SU-DHL-6 (cell line): ENCODE measurements at regions not wholly inside any gene's neighbourhood (a gene's known extent, or its start where the extent isn't known, plus 50 kb on each side); places are given as distances from the start of the nearest gene placed in this dataset.

ENCODE experiments used
- H2AFZ ChIP-seq: fragments of 200-600 bp; sonication (generic); 2 replicates; pipeline ENCODE4 v1.6.1; 2014; ENCODE audit warnings: low read depth, mild to moderate bottlenecking, moderate library complexity, mixed read lengths, antibody characterized with exemption, low read length; ENCODE audit not compliant: severe bottlenecking
- H3F3A ChIP-seq: fragments of 200-600 bp; shearing (Covaris generic); 2 replicates; pipeline ENCODE4 v1.6.0; 2016; ENCODE audit warnings: antibody characterized with exemption, mild to moderate bottlenecking; ENCODE audit not compliant: insufficient read depth
- H3K27ac ChIP-seq: fragments of 200-600 bp; sonication (generic); 2 replicates; pipeline ENCODE4 v1.5.1; 2016; ENCODE audit warnings: low read depth, mild to moderate bottlenecking, low read length, moderate library complexity, mixed read lengths
- H3K27me3 ChIP-seq: fragments of 200-600 bp; sonication (generic), shearing (Covaris generic); 2 replicates; pipeline ENCODE4 v1.6.0; 2014; ENCODE audit warnings: mild to moderate bottlenecking, low read length
- H3K36me3 ChIP-seq: fragments of 200-600 bp; sonication (generic); 2 replicates; pipeline ENCODE4 v1.6.1; 2014; ENCODE audit warnings: mild to moderate bottlenecking, low read length, mixed read lengths
- H3K4me2 ChIP-seq: fragments of 300-600, 200-600 bp; shearing (Covaris generic), sonication (generic); 2 replicates; pipeline ENCODE4 v1.6.0; 2014; ENCODE audit warnings: low read length, low read depth, mild to moderate bottlenecking; ENCODE audit not compliant: poor library complexity, severe bottlenecking
- H3K4me3 ChIP-seq: fragments of 200-600 bp; sonication (generic); 2 replicates; pipeline ENCODE4 v1.5.1; 2014; ENCODE audit warnings: antibody characterized with exemption, low read length, mild to moderate bottlenecking, mixed read lengths; ENCODE audit not compliant: insufficient read depth, poor library complexity, severe bottlenecking
- H3K79me2 ChIP-seq: fragments of 200-600 bp; sonication (generic); 2 replicates; pipeline ENCODE4 v1.6.1; 2014; ENCODE audit warnings: mild to moderate bottlenecking, low read length, moderate library complexity; ENCODE audit not compliant: insufficient read depth
- H3K9ac ChIP-seq: fragments of 200-600 bp; sonication (generic); 2 replicates; pipeline ENCODE4 v1.7.0; 2014; ENCODE audit warnings: mild to moderate bottlenecking, low read length
- H3K9me2 ChIP-seq: fragments of 200-600 bp; sonication (generic); replicated peaks from 2 replicates; pipeline ENCODE4 v1.6.1; 2014; ENCODE audit warnings: low read length; ENCODE audit not compliant: insufficient read depth
- H3K9me3 ChIP-seq: fragments of 200-600 bp; sonication (generic); 2 replicates; pipeline ENCODE4 v1.6.1; 2014; ENCODE audit warnings: low read length, mixed read lengths; ENCODE audit not compliant: insufficient read depth
- H4K20me1 ChIP-seq: fragments of 200-600 bp; sonication (generic); 2 replicates; pipeline ENCODE4 v1.6.1; 2014; ENCODE audit warnings: low read depth, mild to moderate bottlenecking, antibody characterized with exemption, low read length, moderate library complexity, mixed read lengths
- EZH2phosphoT487 ChIP-seq: fragments of 200-600 bp; sonication (generic), shearing (Covaris generic); conservative IDR thresholded peaks from 2 replicates; pipeline ENCODE4 v1.6.1; 2018; ENCODE audit warnings: mild to moderate bottlenecking, antibody characterized with exemption, low read length, moderate library complexity, mixed read lengths
- TF ChIP-seq, protein P1 (sequence below): fragments of 200-600 bp; sonication (generic); IDR thresholded peaks from one replicate; pipeline ENCODE4 v1.5.1; 2017; ENCODE audit warnings: antibody characterized with exemption, mild to moderate bottlenecking, low read length, moderate library complexity; ENCODE audit not compliant: insufficient read depth, poor library complexity, severe bottlenecking

DNA sequence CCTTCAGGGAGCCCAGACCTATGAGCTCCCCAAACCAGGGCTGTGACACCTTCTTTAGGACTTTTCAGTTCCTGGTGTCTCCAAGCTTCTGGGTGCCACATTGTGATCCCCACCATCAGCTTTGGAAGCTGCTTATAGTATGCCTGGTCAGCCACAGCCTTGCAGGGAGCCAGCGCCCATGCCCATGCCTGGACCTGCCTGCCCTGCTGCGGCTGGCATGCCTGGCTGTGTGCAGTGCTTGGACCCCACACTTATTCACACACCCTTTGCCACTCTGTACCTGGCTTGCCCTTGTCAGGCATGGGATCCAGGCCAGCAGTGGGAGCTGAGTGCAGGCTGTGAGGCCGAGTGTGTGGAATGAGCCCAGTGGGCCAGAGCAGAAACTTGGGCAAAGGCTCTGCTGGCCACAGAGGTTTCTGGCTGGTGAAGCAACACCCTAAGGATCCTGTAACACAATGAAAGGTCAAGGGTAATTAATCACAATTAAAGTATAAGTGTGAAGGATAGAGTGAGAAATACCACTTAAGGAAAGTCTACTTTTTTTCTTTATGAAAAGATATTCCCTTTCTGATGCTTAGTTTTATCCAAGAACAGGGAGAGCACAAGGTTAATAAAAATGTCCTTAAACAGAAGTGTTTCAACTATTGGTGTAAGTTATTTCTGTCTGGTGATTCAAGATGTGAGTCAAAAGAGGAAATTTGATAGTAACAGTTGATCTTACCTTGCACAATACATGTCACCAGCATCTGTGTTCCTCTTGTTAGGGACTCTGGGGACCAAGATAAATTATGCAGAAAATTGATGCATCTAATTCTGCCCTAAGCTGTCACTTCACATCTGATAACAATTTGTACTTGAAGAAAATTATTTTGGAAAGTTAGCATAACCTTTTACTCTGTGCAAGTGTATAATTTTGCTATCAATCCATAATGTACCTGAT is 161.8 kb downstream of the FAM47A start:
- Histone ChIP-seq H2AFZ (no peak overlapping the region), H3K9ac (no peak overlapping the region), H3K27me3 (no peaks in the 10 kb centered on the region), H3F3A (no peaks in the 10 kb centered on the region), H3K9me2 (no peaks in the 10 kb centered on the region), H3K4me3 (no peak overlapping the region), H3K79me2 (no peaks in the 10 kb centered on the region), H3K27ac (no peak overlapping the region), H3K4me2 (no peak overlapping the region), H3K36me3 (no peaks in the 10 kb centered on the region), H4K20me1 (no peaks in the 10 kb centered on the region), H3K9me3 (no peaks in the 10 kb centered on the region)
- TF ChIP-seq, protein P1, sequence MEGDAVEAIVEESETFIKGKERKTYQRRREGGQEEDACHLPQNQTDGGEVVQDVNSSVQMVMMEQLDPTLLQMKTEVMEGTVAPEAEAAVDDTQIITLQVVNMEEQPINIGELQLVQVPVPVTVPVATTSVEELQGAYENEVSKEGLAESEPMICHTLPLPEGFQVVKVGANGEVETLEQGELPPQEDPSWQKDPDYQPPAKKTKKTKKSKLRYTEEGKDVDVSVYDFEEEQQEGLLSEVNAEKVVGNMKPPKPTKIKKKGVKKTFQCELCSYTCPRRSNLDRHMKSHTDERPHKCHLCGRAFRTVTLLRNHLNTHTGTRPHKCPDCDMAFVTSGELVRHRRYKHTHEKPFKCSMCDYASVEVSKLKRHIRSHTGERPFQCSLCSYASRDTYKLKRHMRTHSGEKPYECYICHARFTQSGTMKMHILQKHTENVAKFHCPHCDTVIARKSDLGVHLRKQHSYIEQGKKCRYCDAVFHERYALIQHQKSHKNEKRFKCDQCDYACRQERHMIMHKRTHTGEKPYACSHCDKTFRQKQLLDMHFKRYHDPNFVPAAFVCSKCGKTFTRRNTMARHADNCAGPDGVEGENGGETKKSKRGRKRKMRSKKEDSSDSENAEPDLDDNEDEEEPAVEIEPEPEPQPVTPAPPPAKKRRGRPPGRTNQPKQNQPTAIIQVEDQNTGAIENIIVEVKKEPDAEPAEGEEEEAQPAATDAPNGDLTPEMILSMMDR = no peak
- TF ChIP-seq EZH2phosphoT487 = no peak

DNA sequence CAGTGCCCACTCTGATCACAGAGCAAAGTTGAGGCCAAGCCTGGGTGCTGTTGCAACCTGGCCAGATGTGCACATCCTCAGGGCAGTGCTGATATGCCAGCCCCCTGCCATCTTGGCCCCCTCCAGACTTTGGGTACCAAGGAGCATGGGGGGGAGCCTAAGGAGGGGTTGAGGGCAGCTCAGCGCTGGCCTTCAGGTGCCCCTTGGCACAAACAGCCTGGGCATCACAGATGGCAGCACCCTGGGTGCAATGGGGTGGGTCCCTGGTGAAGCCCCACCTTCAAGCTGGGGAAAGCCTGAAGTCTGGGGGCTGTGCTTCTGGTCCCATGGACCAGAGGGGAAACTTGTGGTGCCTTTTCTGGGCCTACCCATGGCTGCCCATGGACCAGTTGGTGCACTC is 163.0 kb downstream of the FAM47A start:
- H3K9ac ChIP-seq = no peak overlapping the region
- H3K27me3 ChIP-seq = no peaks in the 10 kb centered on the region
- no peaks in the 10 kb centered on the region for H3K9me3 ChIP-seq
- no peaks in the 10 kb centered on the region for H3K36me3 ChIP-seq
- no peaks in the 10 kb centered on the region for H3K79me2 ChIP-seq
- no peaks in the 10 kb centered on the region for H3K9me2 ChIP-seq
- H2AFZ ChIP-seq = no peak overlapping the region
- no peaks in the 10 kb centered on the region for H3F3A ChIP-seq
- TF ChIP-seq EZH2phosphoT487 = no peak
- TF ChIP-seq, protein P1 = no peak
- no peak overlapping the region for H3K27ac ChIP-seq
- no peak overlapping the region for H3K4me3 ChIP-seq
- no peak overlapping the region for H3K4me2 ChIP-seq
- H4K20me1 ChIP-seq = no peaks in the 10 kb centered on the region

DNA sequence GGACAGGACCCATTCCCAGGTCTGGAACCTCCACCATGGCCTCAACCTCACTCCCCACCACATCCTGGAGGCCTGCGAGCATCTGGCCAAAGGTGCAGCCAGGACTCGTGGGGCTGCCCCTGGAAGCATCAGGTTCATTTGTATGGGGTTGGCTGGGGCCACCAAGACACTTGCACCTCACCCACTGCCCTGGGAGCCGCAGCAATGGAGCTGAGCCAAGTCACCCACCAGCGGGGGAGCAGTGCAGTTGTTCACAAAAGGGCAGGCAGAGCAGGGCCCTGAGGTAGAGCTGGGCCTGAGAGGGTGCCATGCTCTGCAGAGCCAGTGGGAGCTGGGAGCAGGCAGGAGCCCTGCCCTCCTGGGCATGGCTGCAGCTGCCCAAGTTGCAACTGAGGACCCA is 163.5 kb downstream of the FAM47A start:
- Histone ChIP-seq H3K4me2 (no peak overlapping the region), H3K27me3 (no peaks in the 10 kb centered on the region), H3K36me3 (no peaks in the 10 kb centered on the region), H2AFZ (no peak overlapping the region), H3K9me2 (no peaks in the 10 kb centered on the region), H3K27ac (no peak overlapping the region), H3K79me2 (no peaks in the 10 kb centered on the region), H3K9me3 (no peaks in the 10 kb centered on the region), H4K20me1 (no peaks in the 10 kb centered on the region), H3F3A (no peaks in the 10 kb centered on the region), H3K9ac (no peak overlapping the region), H3K4me3 (no peak overlapping the region)
- no peak for TF ChIP-seq EZH2phosphoT487
- TF ChIP-seq, protein P1 = no peak
